ENCODE measurements at regions not wholly inside any gene's neighbourhood (a gene's known extent, or its start where the extent isn't known, plus 50 kb on each side); places are given as distances from the start of the nearest gene placed in this dataset.
"Not testable (repeated sequence)": the region's sequence is repeated elsewhere in the genome, so short reads cannot be mapped to it uniquely, and the experiment has no call there.

- DNase-seq, result peak; percentile 63 to 70
These were observed 57.1 kb upstream of the KMT2E start for GRCh38 chr7:104956753-104957450.

GRCh38 chr7:104958371-104958865 lies 55.6 kb upstream of the KMT2E start:
- peak in 1 of 2 donors; percentile 44 for DNase-seq

GRCh38 chr7:104959483-104959882 lies 54.5 kb upstream of the KMT2E start:
- not testable (repeated sequence) for DNase-seq

GRCh38 chr7:104960741-104961448 lies 53.1 kb upstream of the KMT2E start:
- peak; percentile 93 to 96 for DNase-seq

- peak; percentile 49 to 71 for DNase-seq
These were observed 52.2 kb upstream of the KMT2E start for GRCh38 chr7:104961821-104962220.

- no peak for DNase-seq
These were observed 51.2 kb upstream of the KMT2E start for GRCh38 chr7:104962781-104963180.

- no peak for DNase-seq
These were observed 50.5 kb upstream of the KMT2E start for GRCh38 chr7:104963378-104963990.

- no peak for DNase-seq
These were observed 50.0 kb upstream of the KMT2E start for GRCh38 chr7:104963991-104964385.
